ENCODE measurements at regions not wholly inside any gene's neighbourhood (a gene's known extent, or its start where the extent isn't known, plus 50 kb on each side); places are given as distances from the start of the nearest gene placed in this dataset.

GRCh38 chr12:111215881-111216280 is 153.0 kb downstream of the PHETA1 start:
- TF ChIP-seq POLR2A (IDR thresholded peaks at IDR 0.05), result no peak
- TF ChIP-seq, protein P1, sequence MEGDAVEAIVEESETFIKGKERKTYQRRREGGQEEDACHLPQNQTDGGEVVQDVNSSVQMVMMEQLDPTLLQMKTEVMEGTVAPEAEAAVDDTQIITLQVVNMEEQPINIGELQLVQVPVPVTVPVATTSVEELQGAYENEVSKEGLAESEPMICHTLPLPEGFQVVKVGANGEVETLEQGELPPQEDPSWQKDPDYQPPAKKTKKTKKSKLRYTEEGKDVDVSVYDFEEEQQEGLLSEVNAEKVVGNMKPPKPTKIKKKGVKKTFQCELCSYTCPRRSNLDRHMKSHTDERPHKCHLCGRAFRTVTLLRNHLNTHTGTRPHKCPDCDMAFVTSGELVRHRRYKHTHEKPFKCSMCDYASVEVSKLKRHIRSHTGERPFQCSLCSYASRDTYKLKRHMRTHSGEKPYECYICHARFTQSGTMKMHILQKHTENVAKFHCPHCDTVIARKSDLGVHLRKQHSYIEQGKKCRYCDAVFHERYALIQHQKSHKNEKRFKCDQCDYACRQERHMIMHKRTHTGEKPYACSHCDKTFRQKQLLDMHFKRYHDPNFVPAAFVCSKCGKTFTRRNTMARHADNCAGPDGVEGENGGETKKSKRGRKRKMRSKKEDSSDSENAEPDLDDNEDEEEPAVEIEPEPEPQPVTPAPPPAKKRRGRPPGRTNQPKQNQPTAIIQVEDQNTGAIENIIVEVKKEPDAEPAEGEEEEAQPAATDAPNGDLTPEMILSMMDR (IDR thresholded peaks at IDR 0.05), result no peak

Data from uterus (tissue), 2 donors.